Left lung (tissue), 4 donors: ENCODE measurements at regions not wholly inside any gene's neighbourhood (a gene's known extent, or its start where the extent isn't known, plus 50 kb on each side); places are given as distances from the start of the nearest gene placed in this dataset.

Experiments used
- ATAC-seq: fragments of 200-7000 bp; cut with Tn5 transposase; one replicate; pipeline ENCODE4 v1.9.1; 2020; ENCODE audit warnings: moderate library complexity
- DNase-seq, 4 donors: peaks; one replicate each; pipeline ENCODE4 v3.0.0-alpha.2; 2013 to 2020
- H3K27ac ChIP-seq, 2 donors: fragments of 200-600 bp; sonication (generic) in 1 of 2; one replicate each; pipeline versions ENCODE4 v1.5.0 to v1.8.0; 2020 to 2021
- H3K27me3 ChIP-seq, 2 donors: fragments of 200-600 bp; sonication (generic) in 1 of 2; one replicate each; pipeline versions ENCODE4 v1.5.0 to v1.8.0; 2020 to 2021
- H3K36me3 ChIP-seq, 2 donors: fragments of 200-600 bp; sonication (generic) in 1 of 2; one replicate each; pipeline versions ENCODE4 v1.5.0 to v1.8.0; 2020 to 2021
- H3K4me1 ChIP-seq, 2 donors: fragments of 200-600 bp; one replicate each; pipeline ENCODE4 v1.8.0; 2021
- H3K4me3 ChIP-seq, 2 donors: fragments of 200-600 bp; sonication (generic) in 1 of 2; one replicate each; pipeline versions ENCODE4 v1.5.0 to v1.8.0; 2020 to 2021; ENCODE audit warnings: mild to moderate bottlenecking in 1 of 2
- H3K9me3 ChIP-seq, 2 donors: fragments of 200-600 bp; sonication (generic) in 1 of 2; one replicate each; pipeline versions ENCODE4 v1.5.0 to v1.8.0; 2020 to 2021
- intact Hi-C, 2 donors: fragments of 100-400 bp; cut with DNase I; formaldehyde crosslinking; loops; one replicate each; pipeline versions ENCODE4 v1.11.2 to v1.14.2; 2022
- TF ChIP-seq, protein P1 (sequence below), 2 donors: fragments of 200-600 bp; sonication (generic) in 1 of 2; IDR thresholded peaks; one replicate each; pipeline versions ENCODE4 v1.5.0 to v1.8.0; 2021; ENCODE audit warnings: antibody characterized with exemption in 2 of 2
- donor health status: DM: no; HTN: yes; CAD: no.
- donor health status: DM: no; HTN: no; CAD: no.

- DNase-seq, result no peak
- intact Hi-C loops, result no loop called here
- Histone ChIP-seq H3K27ac (no peak overlapping the region), H3K27me3 (no peaks in the 10 kb centered on the region), H3K9me3 (peaks cover 0 to 5% of the 10 kb centered on the region in 2 donors), H3K36me3 (no peaks in the 10 kb centered on the region), H3K4me1 (no peaks in the 10 kb centered on the region), H3K4me3 (no peak overlapping the region)
- ATAC-seq, result no peak
- TF ChIP-seq, protein P1, sequence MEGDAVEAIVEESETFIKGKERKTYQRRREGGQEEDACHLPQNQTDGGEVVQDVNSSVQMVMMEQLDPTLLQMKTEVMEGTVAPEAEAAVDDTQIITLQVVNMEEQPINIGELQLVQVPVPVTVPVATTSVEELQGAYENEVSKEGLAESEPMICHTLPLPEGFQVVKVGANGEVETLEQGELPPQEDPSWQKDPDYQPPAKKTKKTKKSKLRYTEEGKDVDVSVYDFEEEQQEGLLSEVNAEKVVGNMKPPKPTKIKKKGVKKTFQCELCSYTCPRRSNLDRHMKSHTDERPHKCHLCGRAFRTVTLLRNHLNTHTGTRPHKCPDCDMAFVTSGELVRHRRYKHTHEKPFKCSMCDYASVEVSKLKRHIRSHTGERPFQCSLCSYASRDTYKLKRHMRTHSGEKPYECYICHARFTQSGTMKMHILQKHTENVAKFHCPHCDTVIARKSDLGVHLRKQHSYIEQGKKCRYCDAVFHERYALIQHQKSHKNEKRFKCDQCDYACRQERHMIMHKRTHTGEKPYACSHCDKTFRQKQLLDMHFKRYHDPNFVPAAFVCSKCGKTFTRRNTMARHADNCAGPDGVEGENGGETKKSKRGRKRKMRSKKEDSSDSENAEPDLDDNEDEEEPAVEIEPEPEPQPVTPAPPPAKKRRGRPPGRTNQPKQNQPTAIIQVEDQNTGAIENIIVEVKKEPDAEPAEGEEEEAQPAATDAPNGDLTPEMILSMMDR (IDR thresholded peaks at IDR 0.05), result no peak
These were observed 138.7 kb upstream of the CADM2 start for GRCh38 chr3:84820126-84820525.

DNA sequence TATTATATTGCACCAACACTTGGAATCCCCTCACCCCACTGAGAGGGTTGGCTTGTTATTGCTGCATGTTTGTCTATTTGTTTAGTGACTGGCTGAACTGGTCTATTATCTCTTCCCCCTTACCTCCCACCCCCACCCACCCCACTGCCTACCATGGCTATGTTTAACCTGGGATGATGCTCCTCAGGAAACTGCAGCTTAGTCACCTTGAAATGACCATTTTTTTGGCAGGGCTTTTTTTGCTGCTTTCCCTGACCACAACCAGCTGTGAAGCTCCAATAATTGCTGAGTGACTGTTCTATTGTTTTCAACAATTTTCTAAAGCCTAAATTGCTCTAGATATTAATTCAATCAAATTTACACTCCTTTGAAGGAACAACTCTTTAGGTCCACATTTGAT is 137.9 kb upstream of the CADM2 start:
- Histone ChIP-seq H3K4me1 (no peaks in the 10 kb centered on the region), H3K9me3 (peaks cover 0 to 5% of the 10 kb centered on the region in 2 donors), H3K27ac (no peak overlapping the region), H3K27me3 (no peaks in the 10 kb centered on the region), H3K36me3 (no peaks in the 10 kb centered on the region), H3K4me3 (no peak overlapping the region)
- TF ChIP-seq, protein P1 (IDR thresholded peaks at IDR 0.05), result no peak
- DNase-seq (no peak), ATAC-seq (no peak)
- intact Hi-C loops, result no loop called here

- H3K4me3 ChIP-seq, result no peak overlapping the region
- no peaks in the 10 kb centered on the region for H3K27me3 ChIP-seq
- DNase-seq (no peak), ATAC-seq (no peak)
- H3K4me1 ChIP-seq, result no peaks in the 10 kb centered on the region
- no peaks in the 10 kb centered on the region for H3K36me3 ChIP-seq
- H3K9me3 ChIP-seq, result no peaks in the 10 kb centered on the region
- H3K27ac ChIP-seq, result no peak overlapping the region
- intact Hi-C loops, result no loop called here
- TF ChIP-seq, protein P1 (IDR thresholded peaks at IDR 0.05), result no peak
These were observed 133.0 kb upstream of the CADM2 start for GRCh38 chr3:84825817-84826216.

DNA sequence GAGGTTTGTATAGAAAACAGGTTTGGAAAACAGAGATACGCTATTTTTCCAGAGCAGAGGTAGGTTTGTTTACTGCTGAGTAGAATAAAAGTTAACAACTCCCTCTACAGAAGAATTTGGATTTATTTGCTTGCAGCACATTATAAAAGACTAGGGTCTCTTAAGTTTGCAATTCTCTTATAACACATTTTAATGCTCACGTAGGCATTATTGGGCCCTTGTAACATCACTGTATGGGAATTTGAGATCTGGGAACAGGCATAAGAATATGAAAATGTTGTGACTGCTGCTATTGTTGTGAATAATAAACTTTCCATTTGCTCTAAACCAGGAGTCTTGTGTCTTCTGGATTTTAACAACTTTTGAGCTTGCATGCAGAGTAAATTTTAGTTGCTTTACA is 128.3 kb upstream of the CADM2 start:
- H3K36me3 ChIP-seq, result no peaks in the 10 kb centered on the region
- H3K4me3 ChIP-seq, result no peak overlapping the region
- DNase-seq (no peak), ATAC-seq (no peak)
- no peaks in the 10 kb centered on the region for H3K9me3 ChIP-seq
- no peaks in the 10 kb centered on the region for H3K4me1 ChIP-seq
- intact Hi-C loops, result no loop called here
- TF ChIP-seq, protein P1 (IDR thresholded peaks at IDR 0.05), result no peak
- no peaks in the 10 kb centered on the region for H3K27me3 ChIP-seq
- no peak overlapping the region for H3K27ac ChIP-seq

DNA sequence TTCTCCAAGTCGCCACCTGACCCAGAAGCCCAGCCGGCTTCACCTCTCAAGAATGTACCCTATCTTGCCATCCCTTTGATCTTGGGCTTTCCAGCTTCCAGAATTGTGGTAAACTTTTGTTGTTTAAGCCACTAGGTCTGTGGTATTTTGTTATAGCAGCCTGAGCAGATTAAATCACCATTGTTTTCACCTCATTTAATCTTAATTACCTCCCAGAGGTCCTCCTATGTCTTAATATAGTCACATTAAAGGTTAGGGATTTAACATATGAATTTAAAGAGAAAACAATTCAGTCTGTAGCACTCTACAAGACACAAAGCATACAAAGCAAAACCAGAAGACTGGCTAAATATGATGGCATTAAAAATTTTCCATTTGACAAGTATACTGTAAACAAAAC is 123.4 kb upstream of the CADM2 start:
- DNase-seq (no peak), ATAC-seq (no peak)
- Histone ChIP-seq H3K27me3 (no peaks in the 10 kb centered on the region), H3K36me3 (no peaks in the 10 kb centered on the region), H3K27ac (no peak overlapping the region), H3K9me3 (no peaks in the 10 kb centered on the region), H3K4me1 (no peaks in the 10 kb centered on the region), H3K4me3 (no peak overlapping the region)
- intact Hi-C loops, result no loop called here
- TF ChIP-seq, protein P1 (IDR thresholded peaks at IDR 0.05), result no peak
